Lower leg skin (tissue), 4 donors: ENCODE measurements at regions not wholly inside any gene's neighbourhood (a gene's known extent, or its start where the extent isn't known, plus 50 kb on each side); places are given as distances from the start of the nearest gene placed in this dataset.

Experiments used
- DNase-seq, 2 donors: peaks; one replicate each; pipeline ENCODE4 v3.0.0-alpha.2; 2019; ENCODE audit warnings: low spot score in 2 of 2
- H3K4me3 ChIP-seq: fragments of 200-600 bp; sonication (generic); 2 replicates; pipeline ENCODE4 v1.5.1; 2017; ENCODE audit warnings: mild to moderate bottlenecking, low read depth; ENCODE audit not compliant: poor library complexity, severe bottlenecking
- CTCF ChIP-seq, 3 donors: fragments of 450-650 bp; IDR thresholded peaks; one replicate each; pipeline ENCODE4 v1.5.1; 2016; ENCODE audit warnings: antibody characterized with exemption in 3 of 3, mild to moderate bottlenecking in 3 of 3, moderate library complexity in 2 of 3
- POLR2A ChIP-seq, 2 donors: fragments of 450-650 bp; IDR thresholded peaks; one replicate each; pipeline ENCODE4 v1.6.1; 2016 to 2017; ENCODE audit warnings: antibody characterized with exemption in 2 of 2, mild to moderate bottlenecking in 1 of 2, moderate library complexity in 1 of 2
- WGBS, 2 donors: methylation state at CpG; one replicate each; pipeline ENCODE4 v1.1.5; 2018; 5-methylcytosine and 5-hydroxymethylcytosine counted together
- intact Hi-C: fragments of 100-400 bp; cut with DNase I; formaldehyde crosslinking; loops from one replicate; pipeline ENCODE4 v1.15.0; 2023; ENCODE audit warnings: low total_unique reads

- TF ChIP-seq CTCF (IDR thresholded peaks at IDR 0.05) (no peak), POLR2A (IDR thresholded peaks at IDR 0.05) (no peak)
- WGBS, 2 donors = 88 to 89% methylated on average over 4 of the region's 4 CpGs
- H3K4me3 ChIP-seq = no peak overlapping the region
- intact Hi-C loops = no loop called here
- no peak for DNase-seq
Measured at GRCh38 chr2:39607538-39608262, 58.0 kb upstream of the TMEM178A start.

GRCh38 chr2:39608263-39608575, 57.5 kb upstream of the TMEM178A start:
- H3K4me3 ChIP-seq = no peak overlapping the region
- intact Hi-C loops = no loop called here
- DNase-seq = no peak
- TF ChIP-seq POLR2A (IDR thresholded peaks at IDR 0.05) (no peak), CTCF (IDR thresholded peaks at IDR 0.05) (no peak)
- 87 to 88% methylated on average over 4 of the region's 4 CpGs for WGBS, 2 donors

- TF ChIP-seq CTCF (IDR thresholded peaks at IDR 0.05) (no peak), POLR2A (IDR thresholded peaks at IDR 0.05) (no peak)
- no peak overlapping the region for H3K4me3 ChIP-seq
- intact Hi-C loops = no loop called here
- WGBS, 2 donors = 58 to 63% methylated on average over 6 of the region's 6 CpGs
- no peak for DNase-seq
Measured at GRCh38 chr2:39608686-39609441, 56.9 kb upstream of the TMEM178A start.

- whole genome bisulfite sequencing, 2 donors = 64 to 77% methylated on average over 2 of the region's 2 CpGs
- TF ChIP-seq CTCF (IDR thresholded peaks at IDR 0.05) = no peak
- TF ChIP-seq POLR2A (IDR thresholded peaks at IDR 0.05) = no peak
- intact Hi-C loops = no loop called here
Measured at GRCh38 chr2:39609917-39610316, 55.8 kb upstream of the TMEM178A start.

GRCh38 chr2:39615675-39616074, 50.0 kb upstream of the TMEM178A start:
- intact Hi-C loops = no loop called here
- TF ChIP-seq POLR2A (IDR thresholded peaks at IDR 0.05) = no peak
- no peak for TF ChIP-seq CTCF (IDR thresholded peaks at IDR 0.05)
- WGBS, 2 donors = 0% methylated on average over 1 of the region's 1 CpG
- no peak overlapping the region for H3K4me3 ChIP-seq
- DNase-seq = no peak

More at GRCh38 chr2:39609917-39610316, 55.8 kb upstream of the TMEM178A start:
- no peak for DNase-seq
- H3K4me3 ChIP-seq = no peak overlapping the region
